GM20000 (cell line): ENCODE measurements at regions not wholly inside any gene's neighbourhood (a gene's known extent, or its start where the extent isn't known, plus 50 kb on each side); places are given as distances from the start of the nearest gene placed in this dataset.

Experiments used
- DNase-seq: peaks from one replicate; pipeline ENCODE4 v3.0.0; 2012; ENCODE audit warnings: low spot score
- TF ChIP-seq, protein P1 (sequence below): IDR thresholded peaks from 2 replicates; pipeline ENCODE4 v1.5.1; 2012; ENCODE audit warnings: mild to moderate bottlenecking, control low read depth; ENCODE audit errors: extremely low read depth, missing control alignments

DNA sequence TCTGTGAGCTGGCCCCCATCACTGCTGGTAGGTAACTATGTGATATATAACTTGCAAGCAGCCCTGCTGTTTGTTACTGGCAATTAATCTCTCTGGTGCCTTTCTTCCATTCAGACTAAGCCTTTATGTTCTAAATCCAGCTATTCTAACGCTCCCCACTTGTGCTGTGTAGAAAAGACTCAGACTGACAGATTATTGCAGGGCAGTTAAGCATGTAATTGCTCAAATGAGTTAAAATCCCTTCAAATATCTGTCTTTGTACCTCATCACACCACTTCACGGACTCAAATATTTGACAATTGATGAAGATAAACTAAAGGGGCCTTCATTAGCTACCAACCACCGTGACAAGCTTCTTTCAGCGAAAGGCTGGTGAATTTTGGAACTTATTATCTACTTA is 416.2 kb downstream of the NR2F2 start:
- DNase-seq, result no peak
- TF ChIP-seq, protein P1, sequence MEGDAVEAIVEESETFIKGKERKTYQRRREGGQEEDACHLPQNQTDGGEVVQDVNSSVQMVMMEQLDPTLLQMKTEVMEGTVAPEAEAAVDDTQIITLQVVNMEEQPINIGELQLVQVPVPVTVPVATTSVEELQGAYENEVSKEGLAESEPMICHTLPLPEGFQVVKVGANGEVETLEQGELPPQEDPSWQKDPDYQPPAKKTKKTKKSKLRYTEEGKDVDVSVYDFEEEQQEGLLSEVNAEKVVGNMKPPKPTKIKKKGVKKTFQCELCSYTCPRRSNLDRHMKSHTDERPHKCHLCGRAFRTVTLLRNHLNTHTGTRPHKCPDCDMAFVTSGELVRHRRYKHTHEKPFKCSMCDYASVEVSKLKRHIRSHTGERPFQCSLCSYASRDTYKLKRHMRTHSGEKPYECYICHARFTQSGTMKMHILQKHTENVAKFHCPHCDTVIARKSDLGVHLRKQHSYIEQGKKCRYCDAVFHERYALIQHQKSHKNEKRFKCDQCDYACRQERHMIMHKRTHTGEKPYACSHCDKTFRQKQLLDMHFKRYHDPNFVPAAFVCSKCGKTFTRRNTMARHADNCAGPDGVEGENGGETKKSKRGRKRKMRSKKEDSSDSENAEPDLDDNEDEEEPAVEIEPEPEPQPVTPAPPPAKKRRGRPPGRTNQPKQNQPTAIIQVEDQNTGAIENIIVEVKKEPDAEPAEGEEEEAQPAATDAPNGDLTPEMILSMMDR, result no peak

DNA sequence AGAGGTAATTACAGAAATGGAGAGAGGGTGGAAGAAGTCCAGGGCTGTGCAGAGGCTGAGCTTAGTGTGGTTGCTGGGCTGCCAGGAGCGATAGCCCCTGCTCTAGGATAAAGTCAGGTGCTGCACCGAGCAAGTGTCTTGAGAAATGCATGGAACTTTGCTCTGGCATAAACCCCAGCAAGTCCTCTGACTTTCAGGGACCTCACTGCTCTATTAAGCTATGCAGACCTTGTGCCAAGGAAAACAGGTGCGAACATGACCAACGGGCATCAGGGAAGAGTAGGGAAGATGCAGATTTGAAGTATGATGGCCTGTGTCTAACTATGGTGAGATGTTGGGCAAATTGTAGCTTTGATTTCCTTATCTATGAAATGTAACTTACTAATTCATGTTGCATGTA is 416.8 kb downstream of the NR2F2 start:
- TF ChIP-seq, protein P1, result no peak
- DNase-seq, result no peak

DNA sequence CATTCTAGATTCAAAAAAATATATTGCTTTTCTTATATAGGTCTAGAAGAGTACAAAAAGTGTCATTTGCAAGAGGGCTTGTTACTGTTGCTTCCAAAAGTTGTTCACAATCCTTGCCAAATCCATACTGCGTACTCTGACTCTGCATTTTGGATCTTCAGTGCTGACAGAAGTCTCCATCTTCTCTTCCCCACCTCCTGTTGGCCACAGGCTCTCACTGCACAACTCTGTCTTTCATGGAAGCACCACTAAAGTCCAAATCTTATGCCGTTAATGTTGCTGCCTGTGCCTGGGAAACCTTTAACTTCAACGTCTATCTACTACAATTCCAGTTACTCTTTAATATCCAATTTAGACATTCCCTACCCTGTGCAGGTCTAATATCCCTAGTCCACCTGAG is 419.9 kb downstream of the NR2F2 start:
- TF ChIP-seq, protein P1, result no peak
- no peak for DNase-seq

DNA sequence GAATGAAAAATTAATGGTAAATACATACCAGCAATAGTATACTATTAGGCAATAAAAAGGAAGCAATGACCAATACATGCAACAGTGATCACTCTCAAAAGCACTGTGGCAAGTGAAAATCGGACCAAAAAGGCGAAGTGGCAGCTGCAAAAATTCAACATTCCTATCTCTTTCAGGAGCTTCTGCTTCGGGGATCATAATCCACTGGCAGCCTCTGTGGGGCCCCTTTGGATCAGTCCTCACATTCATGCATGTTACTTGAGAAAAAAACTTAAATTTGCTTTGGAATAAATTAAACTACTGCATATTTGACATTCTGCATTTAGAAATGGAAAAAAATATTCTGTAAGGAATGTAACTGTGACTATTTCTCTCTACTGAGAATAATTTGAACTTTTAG is 425.6 kb downstream of the NR2F2 start:
- no peak for DNase-seq
- TF ChIP-seq, protein P1, result no peak

DNA sequence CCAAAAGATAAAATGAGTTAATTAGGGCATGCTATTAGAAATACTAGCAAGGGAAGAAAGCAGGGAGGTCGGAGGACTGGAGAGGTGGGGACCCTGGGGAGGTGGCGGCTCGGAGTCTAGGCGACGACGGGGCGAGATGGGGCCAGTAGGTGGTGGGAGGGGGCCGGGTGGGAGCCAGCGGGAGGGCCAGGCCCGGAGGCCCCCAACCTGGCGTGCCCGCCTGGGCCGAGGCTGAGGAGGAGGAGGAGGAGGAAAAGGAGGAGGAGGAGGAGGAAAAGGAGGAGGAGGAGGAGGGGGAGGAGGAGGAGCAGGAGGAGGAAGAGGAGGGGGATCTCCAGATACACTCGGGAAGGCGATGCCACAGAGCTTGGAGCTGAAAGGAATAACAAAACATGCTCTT is 426.2 kb downstream of the NR2F2 start:
- TF ChIP-seq, protein P1, result no peak
- no peak for DNase-seq

DNA sequence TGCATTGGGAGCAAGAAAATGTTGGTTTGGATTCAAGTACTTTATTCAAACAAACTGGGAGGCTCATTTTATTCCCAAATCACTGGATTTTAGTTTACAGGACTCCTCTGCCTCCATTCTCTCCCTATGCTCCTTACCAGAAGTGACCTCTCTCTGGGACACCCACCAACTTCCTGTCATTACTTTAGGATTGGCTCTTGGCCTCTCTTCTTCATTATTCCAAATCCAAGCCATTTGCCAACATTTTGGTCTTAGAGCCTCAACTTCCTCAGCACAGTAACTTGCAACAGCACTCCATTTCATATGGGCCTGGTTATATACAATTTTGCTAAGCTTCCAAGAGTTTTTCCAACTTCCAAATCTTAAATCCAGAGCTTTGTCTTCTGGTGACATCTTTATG is 432.1 kb downstream of the NR2F2 start:
- TF ChIP-seq, protein P1, result no peak
- DNase-seq, result no peak

DNA sequence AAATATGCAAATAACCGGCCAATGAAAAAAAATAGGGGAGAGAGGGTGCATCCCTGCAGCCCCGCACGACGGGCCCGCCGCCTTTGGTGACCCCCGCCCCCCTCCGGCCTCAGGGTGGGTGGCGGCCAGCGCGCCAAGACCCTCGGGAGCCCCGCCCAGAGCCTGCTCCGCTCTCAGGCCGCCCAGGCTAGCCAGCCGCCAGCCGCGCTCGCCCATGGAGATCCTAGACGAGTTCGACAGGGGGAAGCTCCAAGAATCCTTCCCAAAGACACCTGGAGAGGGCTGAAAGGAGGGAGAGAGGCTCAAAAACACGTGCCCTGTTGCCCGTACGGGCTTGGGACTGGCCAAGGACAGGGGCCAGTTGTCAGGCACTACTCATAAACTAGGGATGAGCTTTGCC is 434.0 kb downstream of the NR2F2 start:
- TF ChIP-seq, protein P1, result no peak
- no peak for DNase-seq
